Endothelial cell of umbilical vein (primary cell): ENCODE measurements at regions not wholly inside any gene's neighbourhood (a gene's known extent, or its start where the extent isn't known, plus 50 kb on each side); places are given as distances from the start of the nearest gene placed in this dataset.

Experiments used
- BruUV-seq: library from RNA; stranded (reverse); fragments of 400-500 nt; replicated peaks from 2 replicates; lab custom pipeline; 2021; lab: Mats Ljungman, UMichigan
- CTCF ChIA-PET: fragments of 300-600, 350-600 bp; sonication (Branson Sonifier 250); formaldehyde crosslinking; loops from one replicate; lab custom pipeline; 2021; ENCODE audit warnings: antibody characterized with exemption, inconsistent platforms; lab: Charles Lee
- POLR2A ChIA-PET: fragments of 300-600, 350-600 bp; sonication (Branson Sonifier 250); formaldehyde crosslinking; loops from one replicate; lab custom pipeline; 2021; ENCODE audit warnings: antibody characterized with exemption, inconsistent platforms; lab: Charles Lee
- DNase-seq: peaks from one replicate; pipeline ENCODE4 v3.0.0-alpha.2; 2011; ENCODE audit warnings: low read depth, low spot score
- FAIRE-seq: peaks from 2 replicates; lab custom pipeline; 2011; peaks lifted over from hg19 to GRCh38; lab: Jason Lieb, UNC
- H2AFZ ChIP-seq: 2 replicates; pipeline ENCODE4 v1.6.0; 2012; ENCODE audit warnings: low read depth, low read length, control low read depth, inconsistent platforms
- H3K27ac ChIP-seq: 2 replicates; pipeline ENCODE4 v1.5.1; 2011; ENCODE audit warnings: low read depth, mild to moderate bottlenecking, control low read depth, low read length, moderate library complexity; ENCODE audit not compliant: insufficient read depth
- H3K27me3 ChIP-seq, 2 experiments: 2 replicates each; pipeline versions ENCODE4 v1.6.0 to v1.6.1; 2011; ENCODE audit warnings: low read length in 2 of 2, mixed read lengths in 1 of 2; ENCODE audit not compliant: control insufficient read depth in 2 of 2, insufficient read depth in 2 of 2
- H3K36me3 ChIP-seq, 2 experiments: 2 replicates in 1 of 2; 3 replicates in 1 of 2; pipeline ENCODE4 v1.5.1; 2011; ENCODE audit warnings: low read length in 2 of 2, mild to moderate bottlenecking in 1 of 2, moderate library complexity in 1 of 2; ENCODE audit not compliant: control insufficient read depth in 2 of 2, insufficient read depth in 2 of 2; ENCODE audit errors: extremely low read depth in 1 of 2
- H3K4me1 ChIP-seq: 3 replicates; pipeline ENCODE4 v1.5.1; 2011; ENCODE audit warnings: mild to moderate bottlenecking, low read length; ENCODE audit not compliant: control insufficient read depth, insufficient read depth; ENCODE audit errors: extremely low read depth
- H3K4me2 ChIP-seq: 2 replicates; pipeline ENCODE4 v1.6.1; 2011; ENCODE audit warnings: low read length, control low read depth, mixed read lengths; ENCODE audit not compliant: insufficient read depth
- H3K4me3 ChIP-seq, 3 experiments: fragments of 200-600 bp in 1 of 3; sonication (generic), shearing (Covaris generic) in 1 of 3; replicated peaks in 1 of 3; 2 replicates each; pipeline ENCODE4 v1.5.1; 2011 to 2016; ENCODE audit warnings: control low read depth in 3 of 3, low read length in 3 of 3, mild to moderate bottlenecking in 2 of 3, inconsistent platforms in 1 of 3, low read depth in 1 of 3, moderate library complexity in 1 of 3; ENCODE audit not compliant: insufficient read depth in 1 of 3
- H3K79me2 ChIP-seq: 2 replicates; pipeline ENCODE4 v1.6.0; 2012; ENCODE audit warnings: low read length, inconsistent platforms; ENCODE audit not compliant: control insufficient read depth, insufficient read depth
- H3K9ac ChIP-seq: replicated peaks from 2 replicates; pipeline ENCODE3; 2011; ENCODE audit warnings: low read length, control low read depth; ENCODE audit not compliant: insufficient read depth; ENCODE audit errors: extremely low read depth
- H3K9me1 ChIP-seq: replicated peaks from 3 replicates; pipeline ENCODE4 v1.6.0; 2011; ENCODE audit warnings: mild to moderate bottlenecking, low read length; ENCODE audit not compliant: control insufficient read depth, insufficient read depth; ENCODE audit errors: extremely low read depth
- H3K9me3 ChIP-seq: replicated peaks from 2 replicates; pipeline ENCODE4 v1.5.1; 2012; ENCODE audit warnings: low read length, inconsistent platforms; ENCODE audit not compliant: control insufficient read depth, insufficient read depth
- H4K20me1 ChIP-seq: replicated peaks from 2 replicates; pipeline ENCODE3; 2011; ENCODE audit warnings: mild to moderate bottlenecking, low read length; ENCODE audit not compliant: control insufficient read depth, insufficient read depth; ENCODE audit errors: extremely low read depth
- EZH2 ChIP-seq: IDR thresholded peaks from 2 replicates; pipeline ENCODE4 v1.6.1; 2012; ENCODE audit warnings: borderline replicate concordance, low read depth, mild to moderate bottlenecking, moderate library complexity, low read length, inconsistent platforms; ENCODE audit not compliant: severe bottlenecking
- FOS ChIP-seq: IDR thresholded peaks from 2 replicates; pipeline ENCODE4 v1.6.1; 2011; ENCODE audit warnings: mild to moderate bottlenecking, low read length, moderate library complexity, borderline replicate concordance; ENCODE audit not compliant: insufficient read depth
- GATA2 ChIP-seq: IDR thresholded peaks from 2 replicates; pipeline ENCODE4 v1.7.0; 2011; ENCODE audit warnings: low read depth, mild to moderate bottlenecking, moderate library complexity, mixed read lengths, low read length; ENCODE audit not compliant: insufficient read length, insufficient read depth
- JUN ChIP-seq: IDR thresholded peaks from 2 replicates; pipeline ENCODE4 v1.6.1; 2011; ENCODE audit warnings: borderline replicate concordance, low read depth; ENCODE audit not compliant: insufficient read length, insufficient read depth
- MAX ChIP-seq: IDR thresholded peaks from 2 replicates; pipeline ENCODE4 v1.6.1; 2011; ENCODE audit not compliant: insufficient read depth, insufficient read length
- POLR2A ChIP-seq: IDR thresholded peaks from 2 replicates; pipeline ENCODE4 v1.6.1; 2012; ENCODE audit warnings: low read depth, mild to moderate bottlenecking, control low read depth, low read length
- POLR2AphosphoS5 ChIP-seq: IDR thresholded peaks from 2 replicates; pipeline ENCODE4 v1.6.1; 2012; ENCODE audit warnings: low read depth, mild to moderate bottlenecking, control low read depth, low read length, moderate library complexity; ENCODE audit not compliant: insufficient read depth
- dilution Hi-C: fragments of 300-500 bp; cut with MboI; formaldehyde crosslinking; loops from one replicate; pipeline ENCODE4 v1.15.0; 2019; ENCODE audit warnings: low sequenced_read_pairs; ENCODE audit not compliant: extremely low pct_ligation_motif_present
- intact Hi-C: fragments of 100-400 bp; cut with micrococcal nuclease; formaldehyde crosslinking; loops from one replicate; pipeline ENCODE4 v1.10.0; 2022

- Histone ChIP-seq H3K9me1 (no peaks in the 10 kb centered on the region), H3K27me3 (no peaks in the 10 kb centered on the region), H3K4me3 (no peak overlapping the region), H3K36me3 (no peaks in the 10 kb centered on the region), H3K4me1 (no peaks in the 10 kb centered on the region), H4K20me1 (no peaks in the 10 kb centered on the region), H3K79me2 (no peaks in the 10 kb centered on the region), H3K4me2 (no peak overlapping the region), H2AFZ (no peak overlapping the region), H3K9me3 (no peaks in the 10 kb centered on the region), H3K9ac (no peak overlapping the region), H3K27ac (no peak overlapping the region)
- BruUV-seq, result no TSS peak
- intact Hi-C loops, result no loop called here
- ChIA-PET POLR2A (no interaction called here), CTCF (no interaction called here)
- TF ChIP-seq MAX, result no peak
- DNase-seq (no peak), FAIRE-seq (no peak)
- dilution Hi-C loops, result no loop called here
These were observed 565.8 kb upstream of the USP24 start for GRCh38 chr1:55781003-55781402.

GRCh38 chr1:55777545-55777944 is 562.4 kb upstream of the USP24 start:
- Histone ChIP-seq H2AFZ (no peak overlapping the region), H3K9me1 (no peaks in the 10 kb centered on the region), H3K36me3 (no peaks in the 10 kb centered on the region), H3K79me2 (no peaks in the 10 kb centered on the region), H3K9ac (no peak overlapping the region), H4K20me1 (no peaks in the 10 kb centered on the region), H3K27me3 (no peaks in the 10 kb centered on the region), H3K27ac (no peak overlapping the region), H3K4me2 (no peak overlapping the region), H3K4me1 (no peaks in the 10 kb centered on the region), H3K9me3 (no peaks in the 10 kb centered on the region), H3K4me3 (no peak overlapping the region)
- CTCF ChIA-PET, result no interaction called here
- no peak for FAIRE-seq
- no peak for DNase-seq
- intact Hi-C loops (no loop called here), dilution Hi-C loops (no loop called here)
- POLR2A ChIA-PET, result no interaction called here
- TF ChIP-seq GATA2, result no peak
- TF ChIP-seq POLR2AphosphoS5, result no peak
- no peak for TF ChIP-seq MAX
- no peak for TF ChIP-seq FOS
- no peak for TF ChIP-seq POLR2A
- TF ChIP-seq JUN, result no peak
- no peak for TF ChIP-seq EZH2
- no TSS peak for BruUV-seq
